GM12878 (cell line): ENCODE measurements at regions not wholly inside any gene's neighbourhood (a gene's known extent, or its start where the extent isn't known, plus 50 kb on each side); places are given as distances from the start of the nearest gene placed in this dataset.

ENCODE experiments used
- ATAC-seq: fragments of 200-7000 bp; cut with Tn5 transposase; 3 replicates; pipeline ENCODE4 v1.9.1; 2020; ENCODE audit warnings: mild to moderate bottlenecking, moderate library complexity
- BruUV-seq: library from RNA; stranded (reverse); fragments of 400-500 nt; replicated peaks from 2 replicates; lab custom pipeline; 2021; lab: Mats Ljungman, UMichigan
- CTCF ChIA-PET: fragments of 300-600 bp; sonication (Branson Sonifier 250); formaldehyde crosslinking; extraction: SDS; loops from one replicate; lab custom pipeline; 2021; ENCODE audit warnings: inconsistent platforms; lab: Yijun Ruan, JAX
- POLR2A ChIA-PET: fragments of 350-600 bp; formaldehyde crosslinking; extraction: SDS; loops from one replicate; lab custom pipeline; 2021; ENCODE audit warnings: inconsistent platforms; lab: Charles Lee
- RAD21 ChIA-PET: fragments of 300-600 bp; sonication (Branson Sonifier 250); formaldehyde crosslinking; loops from one replicate; lab custom pipeline; 2023; ENCODE audit warnings: antibody characterized with exemption; ENCODE audit not compliant: unreplicated experiment; lab: Charles Lee
- SMC1A ChIA-PET: fragments of 300-600 bp; sonication (Branson Sonifier 250); formaldehyde crosslinking; loops from one replicate; lab custom pipeline; 2023; ENCODE audit not compliant: unreplicated experiment, uncharacterized antibody; lab: Charles Lee
- DNase-seq: peaks from one replicate; pipeline ENCODE4 v3.0.0-alpha.2; 2011; ENCODE audit warnings: low read depth, low spot score
- FAIRE-seq: peaks from 3 replicates; lab custom pipeline; 2011; peaks lifted over from hg19 to GRCh38; lab: Jason Lieb, UNC
- H2AFZ ChIP-seq: 2 replicates; pipeline ENCODE4 v1.6.0; 2011; ENCODE audit warnings: low read depth, low read length, control low read depth; ENCODE audit not compliant: control insufficient read depth
- H3K27ac ChIP-seq: 2 replicates; pipeline ENCODE4 v1.5.1; 2011; ENCODE audit warnings: control low read depth; ENCODE audit not compliant: control insufficient read depth, insufficient read depth
- H3K27me3 ChIP-seq, 2 experiments: replicated peaks in 1 of 2; 2 replicates each; pipeline versions ENCODE4 v1.6.0 to v1.6.1; 2011; ENCODE audit warnings: low read length in 1 of 2; ENCODE audit not compliant: control insufficient read depth in 2 of 2, insufficient read depth in 2 of 2
- H3K36me3 ChIP-seq, 2 experiments: 2 replicates each; pipeline ENCODE4 v1.5.1; 2011; ENCODE audit warnings: low read length in 1 of 2; ENCODE audit not compliant: control insufficient read depth in 2 of 2, insufficient read depth in 2 of 2
- H3K4me1 ChIP-seq: 2 replicates; pipeline ENCODE4 v1.6.1; 2011; ENCODE audit warnings: mild to moderate bottlenecking, low read length, moderate library complexity, mixed read lengths; ENCODE audit not compliant: control insufficient read depth, insufficient read depth
- H3K4me2 ChIP-seq: 2 replicates; pipeline ENCODE4 v1.6.0; 2011; ENCODE audit warnings: control low read depth; ENCODE audit not compliant: control insufficient read depth, insufficient read depth
- H3K4me3 ChIP-seq: fragments of 200-600 bp; sonication (generic); 2 replicates; pipeline ENCODE4 v1.5.1; 2016
- H3K79me2 ChIP-seq: 2 replicates; pipeline ENCODE4 v1.6.0; 2011; ENCODE audit warnings: low read length; ENCODE audit not compliant: control insufficient read depth, insufficient read depth
- H3K9ac ChIP-seq: 2 replicates; pipeline ENCODE4 v1.8.0; 2011; ENCODE audit warnings: low read length, control low read depth, mixed read lengths; ENCODE audit not compliant: control insufficient read depth, insufficient read depth
- H3K9me3 ChIP-seq: replicated peaks from 3 replicates; pipeline ENCODE4 v1.5.1; 2011; ENCODE audit warnings: mild to moderate bottlenecking, low read length; ENCODE audit not compliant: control insufficient read depth, insufficient read depth
- H4K20me1 ChIP-seq: 2 replicates; pipeline ENCODE4 v1.6.0; 2011; ENCODE audit not compliant: control insufficient read depth, insufficient read depth
- ATF7 ChIP-seq: fragments of 450-650 bp; IDR thresholded peaks from 2 replicates; pipeline ENCODE4 v1.6.1; 2016; ENCODE audit warnings: low read depth, mild to moderate bottlenecking
- BMI1 ChIP-seq: fragments of 450-650 bp; IDR thresholded peaks from 2 replicates; pipeline ENCODE4 v1.6.1; 2016; ENCODE audit warnings: mild to moderate bottlenecking, moderate library complexity, borderline replicate concordance
- CUX1 ChIP-seq: IDR thresholded peaks from 2 replicates; pipeline ENCODE4 v1.6.1; 2012; ENCODE audit warnings: improper control_type of control experiment, low read depth, low read length; ENCODE audit not compliant: insufficient replicate concordance
- FOXM1 ChIP-seq: IDR thresholded peaks from 2 replicates; pipeline ENCODE4 v1.6.1; 2012; ENCODE audit warnings: low read depth, mild to moderate bottlenecking, inconsistent platforms, low read length, moderate library complexity
- GATAD2B ChIP-seq: fragments of 450-650 bp; conservative IDR thresholded peaks from 2 replicates; pipeline ENCODE4 v1.6.1; 2017; ENCODE audit warnings: low read depth, mild to moderate bottlenecking, moderate library complexity
- IKZF1 ChIP-seq: fragments of 450-650 bp; conservative IDR thresholded peaks from 2 replicates; pipeline ENCODE4 v1.6.1; 2017; ENCODE audit warnings: antibody characterized with exemption, mild to moderate bottlenecking
- JUNB ChIP-seq: IDR thresholded peaks from 2 replicates; pipeline ENCODE4 v1.6.1; 2016; ENCODE audit warnings: antibody characterized with exemption, mild to moderate bottlenecking
- NFYA ChIP-seq: IDR thresholded peaks from 2 replicates; pipeline ENCODE4 v1.6.1; 2011; ENCODE audit warnings: low read depth, mild to moderate bottlenecking, low read length, improper control_type of control experiment, borderline replicate concordance
- PAX8 ChIP-seq: fragments of 450-650 bp; IDR thresholded peaks from 2 replicates; pipeline ENCODE4 v1.6.1; 2017; ENCODE audit warnings: mild to moderate bottlenecking, moderate library complexity
- RCOR1 ChIP-seq: conservative IDR thresholded peaks from 2 replicates; pipeline ENCODE4 v1.6.1; 2012; ENCODE audit warnings: low read depth, low read length, improper control_type of control experiment
- SMAD5 ChIP-seq: IDR thresholded peaks from 2 replicates; pipeline ENCODE4 v1.6.1; 2016; ENCODE audit warnings: antibody characterized with exemption, low read depth
- SUPT20H ChIP-seq: IDR thresholded peaks from 2 replicates; pipeline ENCODE4 v1.6.1; 2011; ENCODE audit warnings: low read depth, mild to moderate bottlenecking, low read length, moderate library complexity, borderline replicate concordance; ENCODE audit not compliant: control insufficient read depth
- YBX1 ChIP-seq: fragments of 450-650 bp; IDR thresholded peaks from 2 replicates; pipeline ENCODE4 v1.6.1; 2016; ENCODE audit warnings: antibody characterized with exemption
- ZZZ3 ChIP-seq: IDR thresholded peaks from 2 replicates; pipeline ENCODE4 v1.6.1; 2011; ENCODE audit warnings: low read depth; ENCODE audit not compliant: control insufficient read depth, insufficient read length
- WGBS: methylation state at CpG from one replicate; pipeline ENCODE4 v1.1.6; 2016; ENCODE audit warnings: low lambda C conversion rate; ENCODE audit not compliant: insufficient replicate concordance, insufficient coverage; ENCODE audit errors: missing lambda C conversion rate; 5-methylcytosine and 5-hydroxymethylcytosine counted together
- in situ Hi-C: fragments of 300-500 bp; cut with MboI; formaldehyde crosslinking; loops from 9 replicates; pipeline ENCODE4 v1.14.3; 2018; ENCODE audit warnings: mixed read lengths
- intact Hi-C: fragments of 100-400 bp; cut with micrococcal nuclease; formaldehyde crosslinking; loops from one replicate; pipeline ENCODE4 v1.14.2; 2022; ENCODE audit not compliant: unreplicated experiment

DNA sequence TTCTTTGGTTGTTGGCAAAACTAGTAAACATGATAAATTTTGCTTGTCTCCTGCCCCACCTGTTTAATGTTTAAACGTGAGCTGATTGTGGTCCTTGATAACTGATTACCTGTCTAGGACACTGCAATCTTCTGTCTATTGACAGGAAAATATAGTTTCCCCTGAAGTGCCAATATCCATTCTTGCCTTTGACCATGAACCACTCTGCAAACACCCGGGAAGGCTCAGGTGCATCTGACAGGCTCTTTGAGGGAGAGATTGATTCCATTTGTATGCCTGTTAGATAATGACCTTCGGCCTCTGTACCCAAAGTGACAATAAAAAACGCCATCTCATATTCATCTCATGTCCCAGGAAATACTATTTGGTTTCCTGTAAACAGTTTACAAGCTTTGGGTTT is 453.0 kb downstream of the CENPC start:
- Histone ChIP-seq H3K36me3 (no peaks in the 10 kb centered on the region), H2AFZ (no peak overlapping the region), H3K27me3 (no peaks in the 10 kb centered on the region), H3K27ac (no peak overlapping the region), H3K9me3 (no peaks in the 10 kb centered on the region), H3K4me1 (no peaks in the 10 kb centered on the region), H4K20me1 (no peaks in the 10 kb centered on the region), H3K4me3 (no peak overlapping the region), H3K9ac (no peak overlapping the region), H3K4me2 (no peak overlapping the region), H3K79me2 (no peaks in the 10 kb centered on the region)
- no TSS peak for BruUV-seq
- WGBS = 1% methylated on average over 4 of the region's 4 CpGs
- TF ChIP-seq ZZZ3 (no peak), GATAD2B (no peak), SMAD5 (no peak), SUPT20H (no peak), FOXM1 (no peak), RCOR1 (no peak), PAX8 (no peak)
- DNase-seq = no peak
- intact Hi-C loops = no loop called here
- no peak for ATAC-seq
- SMC1A ChIA-PET = no interaction called here
- RAD21 ChIA-PET = no interaction called here
- in situ Hi-C loops = no loop called here
- no peak for FAIRE-seq
- POLR2A ChIA-PET = no interaction called here
- CTCF ChIA-PET = interaction anchor here (0.6 to 1.1 kb wide), 2 partner anchors 196 to 716 kb away, joined by 3 to 6 read pairs; no protein-coding TSS in a partner anchor

- Histone ChIP-seq H3K36me3 (no peaks in the 10 kb centered on the region), H2AFZ (no peak overlapping the region), H3K27ac (no peak overlapping the region), H4K20me1 (no peaks in the 10 kb centered on the region), H3K9ac (no peak overlapping the region), H3K9me3 (no peaks in the 10 kb centered on the region), H3K4me3 (no peak overlapping the region), H3K4me2 (no peak overlapping the region), H3K4me1 (no peaks in the 10 kb centered on the region), H3K27me3 (no peaks in the 10 kb centered on the region), H3K79me2 (no peaks in the 10 kb centered on the region)
- no peak for ATAC-seq
- SMC1A ChIA-PET = no interaction called here
- in situ Hi-C loops = no loop called here
- intact Hi-C loops = no loop called here
- BruUV-seq = no TSS peak
- CTCF ChIA-PET = interaction anchor here (0.6 kb wide), 1 partner anchor 717 kb away, joined by 6 read pairs; no protein-coding TSS in a partner anchor
- no peak for FAIRE-seq
- POLR2A ChIA-PET = no interaction called here
- DNase-seq = no peak
- RAD21 ChIA-PET = no interaction called here
- TF ChIP-seq BMI1 = no peak
- no peak for TF ChIP-seq GATAD2B
- TF ChIP-seq YBX1 = no peak
- TF ChIP-seq IKZF1 = no peak
- TF ChIP-seq SMAD5 = no peak
- no peak for TF ChIP-seq ATF7
- no peak for TF ChIP-seq JUNB
- no peak for TF ChIP-seq NFYA
- TF ChIP-seq CUX1 = no peak
These were observed 453.6 kb downstream of the CENPC start for GRCh38 chr4:67091673-67092072.
